Prostate gland (tissue), 2 donors: ENCODE measurements at regions not wholly inside any gene's neighbourhood (a gene's known extent, or its start where the extent isn't known, plus 50 kb on each side); places are given as distances from the start of the nearest gene placed in this dataset.
A peak's percentile ranks its signal among the peaks of the same experiment; 100 is the strongest.

ENCODE experiments used
- DNase-seq: peaks from one replicate; pipeline ENCODE4 v3.0.0-alpha.2; 2019; ENCODE audit warnings: low spot score
- H3K27ac ChIP-seq, 2 donors: fragments of 200-600 bp; sonication (generic); 2 replicates each; pipeline ENCODE4 v1.5.1; 2017 to 2019
- H3K27me3 ChIP-seq: fragments of 200-600 bp; sonication (generic); replicated peaks from 2 replicates; pipeline ENCODE4 v1.5.1; 2019; ENCODE audit not compliant: insufficient read depth
- H3K36me3 ChIP-seq, 2 donors: fragments of 200-600 bp; sonication (generic); 1 replicate in 1 of 2; 2 replicates in 1 of 2; pipeline versions ENCODE4 v1.5.1 to v1.8.1; 2017 to 2019
- H3K4me1 ChIP-seq: fragments of 200-600 bp; sonication (generic); replicated peaks from 2 replicates; pipeline ENCODE4 v1.5.1; 2019
- H3K4me3 ChIP-seq, 2 donors: fragments of 200-600 bp; sonication (generic); 2 replicates each; pipeline ENCODE4 v1.5.1; 2017 to 2019
- H3K9me3 ChIP-seq: fragments of 200-600 bp; sonication (generic); 2 replicates; pipeline ENCODE4 v1.5.1; 2017
- CTCF ChIP-seq, 4 experiments: fragments of 200-600 bp in 2 of 4; fragments of 450-650 bp in 2 of 4; sonication (generic) in 2 of 4; IDR thresholded peaks; 1 replicate in 3 of 4; 2 replicates in 1 of 4; pipeline ENCODE4 v1.5.1; 2016 to 2019; ENCODE audit warnings: antibody characterized with exemption in 4 of 4, mild to moderate bottlenecking in 2 of 4, moderate library complexity in 2 of 4
- POLR2A ChIP-seq: fragments of 450-650 bp; IDR thresholded peaks from one replicate; pipeline ENCODE4 v1.6.1; 2016; ENCODE audit warnings: antibody characterized with exemption, mild to moderate bottlenecking
- POLR2AphosphoS5 ChIP-seq: sonication (generic); formaldehyde crosslinking; IDR thresholded peaks from one replicate; pipeline ENCODE4 v1.6.1; 2017; ENCODE audit warnings: antibody characterized with exemption
- WGBS: methylation state at CpG from one replicate; pipeline ENCODE4 v1.1.5; 2018; 5-methylcytosine and 5-hydroxymethylcytosine counted together
- intact Hi-C: fragments of 100-400 bp; cut with DNase I; formaldehyde crosslinking; loops from one replicate; pipeline ENCODE4 v1.14.2; 2022
- small RNA-seq, 2 donors: library from RNA; depleted of rRNA; stranded (forward); fragments of <200 nt; gene quantifications; one replicate each; pipeline ENCODE3, GENCODE V24; 2016

- no peak for DNase-seq
- WGBS = 93% methylated on average over 10 of the region's 10 CpGs
- Histone ChIP-seq H3K4me3 (no peak overlapping the region), H3K4me1 (peaks cover 40% of the 10 kb centered on the region), H3K36me3 (peaks cover 0 to 15% of the 10 kb centered on the region in 2 donors), H3K27ac (peak overlapping the region; percentile 94 to 96), H3K9me3 (no peaks in the 10 kb centered on the region), H3K27me3 (no peaks in the 10 kb centered on the region)
- intact Hi-C loops = loop anchor here (5.0 kb wide), 1 partner anchor 199 kb away; the partner anchor contains the start of gene NCOR2
- no peak for TF ChIP-seq POLR2A
- TF ChIP-seq POLR2AphosphoS5 = no peak
- TF ChIP-seq CTCF (IDR thresholded peaks at IDR 0.05) = no peak
Measured at GRCh38 chr12:124368421-124369032, 73.6 kb downstream of the RFLNA start.

GRCh38 chr12:124365726-124366430 is 71.0 kb downstream of the RFLNA start:
- Histone ChIP-seq H3K36me3 (no peaks in the 10 kb centered on the region), H3K27ac (peak overlapping the region in 1 of 2 donors; percentile 76), H3K27me3 (no peaks in the 10 kb centered on the region), H3K4me1 (peaks cover 45% of the 10 kb centered on the region), H3K9me3 (no peaks in the 10 kb centered on the region), H3K4me3 (no peak overlapping the region)
- 76% methylated on average over 23 of the region's 23 CpGs for WGBS
- intact Hi-C loops = loop anchor here (5.0 kb wide), 1 partner anchor 201 kb away; the partner anchor contains the start of gene NCOR2
- TF ChIP-seq POLR2AphosphoS5 = no peak
- no peak for TF ChIP-seq POLR2A
- TF ChIP-seq CTCF (IDR thresholded peaks at IDR 0.05) = no peak
- no peak for DNase-seq

Small RNAs in the stretch of these regions (small RNA-seq; reads per million reads assigned to genes)
- gene AC073916.1 = 0 reads per million in 2 donors
